HG02885 (cell line): ENCODE measurements at regions not wholly inside any gene's neighbourhood (a gene's known extent, or its start where the extent isn't known, plus 50 kb on each side); places are given as distances from the start of the nearest gene placed in this dataset.

Source experiments
- ATAC-seq: cut with Tn5 transposase; IDR thresholded peaks from one replicate; pipeline ENCODE4 v1.9.1; 2021; ENCODE audit warnings: mild to moderate bottlenecking; ENCODE audit not compliant: unreplicated experiment, poor library complexity

GRCh38 chr4:169818063-169818679 lies 60.4 kb upstream of the HPF1 start:
- ATAC-seq, result peak; percentile 82

- ATAC-seq, result no peak
Measured at GRCh38 chr4:169815606-169816005, 57.9 kb upstream of the HPF1 start.

GRCh38 chr4:169811476-169811875 lies 53.7 kb upstream of the HPF1 start:
- no peak for ATAC-seq

GRCh38 chr4:169810325-169811323 lies 52.9 kb upstream of the HPF1 start:
- ATAC-seq, result peak; percentile 62

GRCh38 chr4:169807934-169808509 lies 50.3 kb upstream of the HPF1 start:
- no peak for ATAC-seq
